Natural killer cell treated with Interleukin-12 subunit alpha and Interleukin-12 subunit beta and Interleukin-15 and Interleukin-18, amount 100 ng/mL, for 72 hours (primary cell): ENCODE measurements at regions not wholly inside any gene's neighbourhood (a gene's known extent, or its start where the extent isn't known, plus 50 kb on each side); places are given as distances from the start of the nearest gene placed in this dataset.
"Not testable (repeated sequence)": the region's sequence is repeated elsewhere in the genome, so short reads cannot be mapped to it uniquely, and the experiment has no call there.

ENCODE experiments used
- ATAC-seq, 2 donors: fragments of 150-1000 bp; cut with Tn5 transposase in 1 of 2; sonication (Bioruptor Pico), chemical (Tn5 transposase) in 1 of 2; 2 replicates each; pipeline ENCODE4 v1.10.0; 2021
- DNase-seq: peaks from one replicate; pipeline ENCODE4 v3.0.0; 2022; ENCODE audit warnings: low spot score
- H3K27ac Mint-ChIP-seq, 2 donors: 1 replicate in 1 of 2; 2 replicates in 1 of 2; pipeline ENCODE4 v1.8.0; 2022; ENCODE audit warnings: mixed read lengths in 2 of 2, mild to moderate bottlenecking in 1 of 2, moderate library complexity in 1 of 2
- H3K27me3 Mint-ChIP-seq, 2 donors: 1 replicate in 1 of 2; 2 replicates in 1 of 2; pipeline ENCODE4 v1.8.0; 2022; ENCODE audit warnings: mixed read lengths in 2 of 2
- H3K36me3 Mint-ChIP-seq: one replicate; pipeline ENCODE4 v1.8.0; 2022; ENCODE audit warnings: mixed read lengths
- H3K4me1 Mint-ChIP-seq, 2 donors: 1 replicate in 1 of 2; 2 replicates in 1 of 2; pipeline ENCODE4 v1.8.0; 2022; ENCODE audit warnings: low read depth in 2 of 2, mixed read lengths in 2 of 2, mild to moderate bottlenecking in 1 of 2
- H3K4me3 Mint-ChIP-seq: one replicate; pipeline ENCODE4 v1.8.0; 2022; ENCODE audit warnings: mixed read lengths
- H3K9me3 Mint-ChIP-seq: 2 replicates; pipeline ENCODE4 v1.8.0; 2022; ENCODE audit warnings: mixed read lengths

DNA sequence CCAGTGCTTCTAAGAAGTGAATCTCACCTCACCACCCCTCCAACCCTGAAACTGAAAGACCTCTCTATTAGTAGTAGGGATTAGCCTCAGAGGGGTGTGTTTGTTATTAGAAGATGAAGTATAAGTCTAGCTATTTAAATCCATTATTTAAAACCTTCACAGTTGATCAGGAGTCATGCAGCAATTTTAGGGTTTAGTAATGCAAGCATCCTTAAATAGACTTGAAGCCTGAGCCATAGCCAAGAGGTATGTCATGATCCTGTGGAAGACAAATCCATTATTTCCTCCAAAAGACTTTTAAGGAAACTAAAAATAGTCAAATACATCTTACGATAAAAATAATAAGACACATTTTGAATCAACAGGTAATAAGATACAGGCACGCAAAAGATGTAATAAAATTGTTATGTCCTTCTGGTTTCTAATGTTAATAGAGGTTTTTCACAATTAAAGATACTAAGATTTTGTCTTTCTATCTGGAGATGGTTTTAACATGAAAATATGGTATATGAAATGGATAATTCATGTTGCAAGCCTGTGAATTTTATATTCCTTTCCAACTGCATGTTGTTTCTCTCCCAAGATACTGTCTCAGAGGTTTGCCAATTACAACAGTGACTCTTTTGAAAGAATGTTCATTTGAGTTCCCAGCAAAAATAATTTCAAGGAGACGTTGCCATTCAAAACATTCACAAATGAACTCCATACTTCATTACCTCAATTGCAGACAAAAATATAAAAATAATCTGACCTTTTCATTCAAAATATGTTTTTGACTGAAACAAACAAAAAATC is 68.0 kb downstream of the LUZP4 start:
- no peak for ATAC-seq
- Mint-ChIP-seq H3K27ac (no peak overlapping the region), H3K36me3 (no peaks in the 10 kb centered on the region), H3K9me3 (no peaks in the 10 kb centered on the region), H3K4me3 (no peak overlapping the region), H3K27me3 (peaks cover 0 to 33% of the 10 kb centered on the region in 2 donors), H3K4me1 (peaks cover 0 to 16% of the 10 kb centered on the region in 2 donors)
- no peak for DNase-seq

DNA sequence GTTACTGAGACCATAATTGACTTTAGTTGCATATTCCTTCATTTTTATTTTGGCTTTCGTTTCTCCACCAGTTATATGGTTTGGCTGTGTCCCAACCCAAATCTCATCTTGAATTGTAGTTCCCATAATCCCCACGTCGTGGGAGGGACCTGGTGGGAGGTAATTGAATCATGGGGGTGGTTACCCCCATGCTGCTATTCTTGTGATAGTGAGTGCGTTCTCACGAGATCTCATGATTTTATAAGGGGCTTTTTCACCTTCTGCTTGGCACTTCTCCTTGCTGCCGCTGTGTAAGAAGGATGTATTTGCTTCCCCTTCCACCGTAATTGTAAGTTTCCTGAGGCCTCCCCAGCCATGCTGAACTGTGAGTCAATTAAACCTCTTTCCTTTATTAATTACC is 70.0 kb downstream of the LUZP4 start:
- H3K27ac Mint-ChIP-seq, ATAC-seq, H3K36me3 Mint-ChIP-seq, DNase-seq, H3K9me3 Mint-ChIP-seq, H3K4me3 Mint-ChIP-seq: not testable (repeated sequence)
- H3K27me3 Mint-ChIP-seq = peaks cover under 1 to 36% of the 10 kb centered on the region in 2 donors
- peaks cover 9 to 21% of the 10 kb centered on the region in 2 donors for H3K4me1 Mint-ChIP-seq

DNA sequence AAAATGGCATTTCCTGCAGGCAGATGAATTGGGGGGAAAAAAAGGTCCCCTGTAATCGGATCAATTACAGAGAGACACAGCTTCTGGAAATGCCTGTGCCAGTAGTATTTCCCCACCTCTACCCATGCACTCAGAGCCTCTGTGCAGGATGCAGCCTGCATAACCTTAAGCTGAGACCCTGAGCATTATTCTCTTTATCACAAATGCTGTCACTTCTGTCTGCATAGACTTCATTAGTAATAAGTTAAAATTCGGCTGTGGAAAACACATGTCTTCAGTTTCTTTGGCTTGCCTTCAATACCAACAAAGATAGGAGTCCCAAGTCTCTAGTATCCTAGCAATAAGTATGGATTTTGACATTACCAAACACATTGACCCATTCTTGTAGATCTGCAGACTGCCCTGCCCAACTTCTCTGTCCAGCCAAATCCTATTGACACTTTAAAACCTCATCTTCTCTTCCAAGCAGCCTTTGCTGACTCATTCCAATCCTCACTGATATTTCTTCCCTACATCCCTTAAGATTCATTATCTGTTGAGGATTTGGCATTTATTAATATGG is 70.8 kb downstream of the LUZP4 start:
- Mint-ChIP-seq H3K9me3 (no peaks in the 10 kb centered on the region), H3K4me1 (peaks cover 14 to 25% of the 10 kb centered on the region in 2 donors), H3K27me3 (peaks cover 7 to 32% of the 10 kb centered on the region in 2 donors), H3K36me3 (peaks cover 5% of the 10 kb centered on the region), H3K27ac (no peak overlapping the region), H3K4me3 (no peak overlapping the region)
- ATAC-seq (no peak), DNase-seq (no peak)

DNA sequence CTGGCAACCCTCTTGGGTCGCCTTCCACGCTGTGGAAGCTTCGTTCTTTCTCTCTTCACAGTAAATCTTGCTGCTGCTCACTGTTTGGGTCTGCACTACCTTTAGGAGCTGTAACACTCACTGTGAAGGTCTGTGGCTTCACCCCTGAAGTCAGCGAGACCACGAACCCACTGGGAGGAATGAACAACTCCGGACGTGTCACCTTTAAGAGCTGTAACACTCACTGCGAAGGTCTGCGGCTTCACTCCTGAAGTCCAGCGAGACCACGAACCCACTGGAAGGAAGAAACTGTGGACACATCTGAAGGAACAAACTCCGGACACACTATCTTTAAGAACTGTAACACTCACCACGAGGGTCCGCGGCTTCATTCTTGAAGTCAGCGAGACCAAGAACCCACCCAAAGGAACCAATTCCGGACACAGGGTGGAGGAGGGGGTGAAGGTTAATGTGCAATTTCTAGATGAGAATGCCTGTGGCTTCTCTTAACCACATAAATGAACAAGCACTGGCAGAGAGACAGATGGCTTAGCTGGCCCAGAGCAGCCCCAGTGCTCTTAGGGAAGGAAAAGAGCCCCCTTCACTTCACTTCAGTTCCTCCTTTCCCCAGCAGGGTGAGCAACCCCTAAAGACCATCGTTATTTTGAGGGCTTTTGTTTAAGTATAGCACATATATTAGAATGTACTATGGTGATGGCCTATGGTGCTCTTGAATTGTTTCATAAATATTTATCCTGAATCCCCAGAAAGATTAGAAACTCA is 73.0 kb downstream of the LUZP4 start:
- peaks cover 5% of the 10 kb centered on the region for H3K36me3 Mint-ChIP-seq
- DNase-seq = peak; percentile 69
- no peaks in the 10 kb centered on the region for H3K9me3 Mint-ChIP-seq
- H3K27me3 Mint-ChIP-seq = peaks cover 7 to 35% of the 10 kb centered on the region in 2 donors
- H3K27ac Mint-ChIP-seq = peak overlapping the region; percentile 60 to 68
- ATAC-seq = peak; percentile 87 to 94
- H3K4me1 Mint-ChIP-seq = peaks cover 14 to 37% of the 10 kb centered on the region in 2 donors
- peak overlapping the region; percentile 47 for H3K4me3 Mint-ChIP-seq

DNA sequence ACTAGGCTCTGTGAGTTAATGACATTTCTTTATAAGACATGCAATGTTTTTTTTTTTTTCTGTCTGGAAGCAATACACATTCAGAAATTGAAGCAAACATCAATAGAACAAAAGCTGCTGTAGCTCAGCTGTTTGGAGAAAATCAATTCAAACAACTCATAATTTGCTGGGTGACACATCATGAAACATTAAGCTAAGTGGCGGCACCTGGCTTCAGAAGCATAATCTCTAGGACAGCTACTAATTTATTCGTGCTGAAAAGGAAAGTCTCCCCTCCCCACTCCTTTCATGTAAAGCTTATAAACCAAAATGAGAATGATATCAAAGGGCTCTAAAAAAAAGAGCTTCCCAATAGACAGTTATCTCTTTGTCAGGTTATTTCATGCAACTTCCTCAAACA is 73.9 kb downstream of the LUZP4 start:
- Mint-ChIP-seq H3K9me3 (no peaks in the 10 kb centered on the region), H3K36me3 (peaks cover 5% of the 10 kb centered on the region), H3K27me3 (peaks cover 7 to 38% of the 10 kb centered on the region in 2 donors), H3K27ac (no peak overlapping the region), H3K4me1 (peaks cover 14 to 34% of the 10 kb centered on the region in 2 donors), H3K4me3 (peak overlapping the region; percentile 36)
- DNase-seq (no peak), ATAC-seq (no peak)

DNA sequence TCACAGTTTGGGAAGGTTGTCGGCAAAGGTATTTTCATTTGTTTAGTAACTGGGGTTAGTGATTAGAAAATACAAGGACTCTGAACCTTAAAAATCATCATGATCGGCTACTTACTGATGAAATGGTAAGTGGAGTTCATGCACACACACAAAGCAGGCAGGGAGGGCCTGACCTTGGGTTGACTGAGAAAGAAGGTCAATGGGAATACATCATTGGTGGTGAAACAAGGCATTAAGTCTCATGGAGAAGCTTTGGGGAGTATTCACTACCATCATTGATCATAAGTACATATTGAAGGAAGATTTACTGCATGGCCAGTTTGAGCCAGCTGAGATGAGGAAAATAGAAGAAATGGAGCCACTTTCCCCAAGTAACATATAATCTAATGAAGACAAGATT is 74.4 kb downstream of the LUZP4 start:
- H3K36me3 Mint-ChIP-seq = peaks cover 5% of the 10 kb centered on the region
- no peak for DNase-seq
- no peak for ATAC-seq
- H3K4me1 Mint-ChIP-seq = peaks cover 14 to 30% of the 10 kb centered on the region in 2 donors
- peak overlapping the region; percentile 36 for H3K4me3 Mint-ChIP-seq
- H3K9me3 Mint-ChIP-seq = no peaks in the 10 kb centered on the region
- H3K27me3 Mint-ChIP-seq = peaks cover 7 to 34% of the 10 kb centered on the region in 2 donors
- H3K27ac Mint-ChIP-seq = no peak overlapping the region

DNA sequence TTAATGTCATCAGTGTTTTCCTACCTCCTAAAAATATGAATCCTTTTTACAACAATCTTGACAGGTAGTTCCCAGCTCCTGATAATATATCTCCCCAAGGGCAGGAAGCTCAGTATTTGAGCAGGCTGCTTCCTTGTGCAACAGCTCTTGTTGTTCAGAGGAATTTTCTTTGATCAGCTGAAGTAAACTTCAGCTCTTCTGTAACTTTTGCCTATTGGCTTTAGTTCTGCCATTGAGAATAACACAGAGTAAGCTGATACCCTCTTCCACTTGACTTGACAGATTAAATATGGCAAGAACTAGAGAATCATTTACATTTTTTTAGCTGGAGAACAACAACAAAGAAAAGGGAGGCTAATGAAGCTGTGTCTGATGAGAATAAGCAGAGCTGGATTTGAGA is 75.2 kb downstream of the LUZP4 start:
- ATAC-seq = no peak
- Mint-ChIP-seq H3K36me3 (peaks cover 5% of the 10 kb centered on the region), H3K4me3 (no peak overlapping the region), H3K4me1 (peaks cover 14 to 30% of the 10 kb centered on the region in 2 donors), H3K27me3 (peaks cover 7 to 31% of the 10 kb centered on the region in 2 donors), H3K27ac (peak overlapping the region in 1 of 2 donors; percentile 47), H3K9me3 (no peaks in the 10 kb centered on the region)
- no peak for DNase-seq

DNA sequence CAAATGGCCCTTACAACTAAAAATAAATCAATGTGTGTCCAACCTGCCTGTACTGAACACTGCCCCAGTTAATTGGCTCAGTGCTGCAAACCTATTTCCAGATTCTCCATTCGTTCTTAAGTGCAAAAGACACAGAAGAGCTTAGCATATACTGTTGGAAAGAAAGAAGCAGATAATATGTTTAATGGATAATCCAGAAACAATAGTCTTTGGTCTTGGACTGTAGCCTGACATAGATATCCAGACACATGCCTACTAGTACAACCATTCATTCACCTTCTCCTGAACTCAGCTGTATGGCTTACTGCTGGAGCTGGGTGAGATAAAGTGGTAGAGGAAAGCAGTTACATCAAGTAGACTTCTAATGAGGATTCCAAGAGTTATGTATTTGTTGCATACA is 77.0 kb downstream of the LUZP4 start:
- no peak for DNase-seq
- peaks cover 14 to 30% of the 10 kb centered on the region in 2 donors for H3K4me1 Mint-ChIP-seq
- H3K36me3 Mint-ChIP-seq = peaks cover 5% of the 10 kb centered on the region
- H3K4me3 Mint-ChIP-seq = no peak overlapping the region
- H3K9me3 Mint-ChIP-seq = no peaks in the 10 kb centered on the region
- ATAC-seq = no peak
- peaks cover 7 to 29% of the 10 kb centered on the region in 2 donors for H3K27me3 Mint-ChIP-seq
- peak overlapping the region in 1 of 2 donors; percentile 66 for H3K27ac Mint-ChIP-seq

DNA sequence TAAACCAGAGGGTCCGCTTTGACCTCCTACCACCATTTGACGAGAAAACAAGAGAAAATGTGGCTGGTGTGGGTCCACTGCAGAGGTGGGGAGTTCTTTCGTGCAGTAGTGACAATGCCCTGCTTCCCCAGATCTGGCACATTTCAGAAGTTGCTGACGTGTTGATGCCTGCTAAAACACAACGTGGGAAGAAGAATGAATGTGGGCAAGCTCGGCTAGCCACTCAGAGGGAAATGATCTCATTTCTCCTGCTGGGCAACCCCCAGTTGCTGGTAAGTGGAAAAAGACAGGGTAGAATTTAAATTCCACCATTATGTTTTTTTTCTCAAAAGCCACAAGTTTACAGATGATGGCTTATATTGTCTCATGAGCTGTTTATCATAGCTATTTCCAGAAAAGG is 77.9 kb downstream of the LUZP4 start:
- ATAC-seq (peak in 1 of 2 donors; percentile 69), DNase-seq (peak; percentile 60)
- H3K4me3 Mint-ChIP-seq = peak overlapping the region; percentile 20
- no peaks in the 10 kb centered on the region for H3K9me3 Mint-ChIP-seq
- peaks cover 14 to 21% of the 10 kb centered on the region in 2 donors for H3K4me1 Mint-ChIP-seq
- H3K27me3 Mint-ChIP-seq = peaks cover 7 to 30% of the 10 kb centered on the region in 2 donors
- H3K36me3 Mint-ChIP-seq = peaks cover 5% of the 10 kb centered on the region
- peak overlapping the region in 1 of 2 donors; percentile 66 for H3K27ac Mint-ChIP-seq

DNA sequence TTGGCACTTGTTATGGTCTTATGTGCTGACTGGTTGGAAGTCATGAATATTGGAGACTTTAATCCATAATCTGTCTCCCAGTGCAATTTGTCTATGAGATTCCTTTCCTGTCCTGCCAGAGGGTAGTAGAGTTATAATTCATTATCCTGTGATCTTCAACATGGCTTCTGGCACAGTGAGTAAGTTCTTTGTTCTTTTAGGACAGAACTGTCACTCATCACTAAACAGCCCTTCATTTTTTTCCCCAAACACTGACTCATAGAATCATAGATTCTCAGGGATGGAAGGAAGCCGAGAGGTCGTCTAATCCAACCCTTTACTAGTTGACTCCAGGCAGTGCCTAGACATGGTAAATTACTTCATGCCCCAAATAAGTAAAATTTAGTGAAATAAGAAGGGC is 78.4 kb downstream of the LUZP4 start:
- peak in 1 of 2 donors; percentile 15 for ATAC-seq
- peaks cover 7 to 32% of the 10 kb centered on the region in 2 donors for H3K27me3 Mint-ChIP-seq

DNA sequence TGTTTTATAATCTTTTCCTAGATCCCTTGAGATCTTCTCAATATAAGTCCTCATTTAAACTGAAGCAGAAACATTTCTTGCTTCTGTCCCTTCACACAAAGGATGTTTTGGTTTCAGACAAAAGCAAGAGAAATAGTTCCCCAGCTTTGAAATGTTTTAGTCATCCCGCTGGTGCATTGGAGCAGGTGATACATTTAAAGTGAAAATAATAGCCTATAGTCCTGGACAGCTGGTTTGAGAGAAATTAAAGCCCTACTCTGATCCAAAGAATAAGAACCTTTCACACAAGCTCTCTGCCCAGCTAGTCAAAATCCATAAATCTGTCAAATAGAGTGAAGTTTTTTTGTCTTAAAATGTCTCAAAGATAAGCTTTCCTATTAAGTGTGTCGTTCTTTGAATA is 79.4 kb downstream of the LUZP4 start:
- ATAC-seq (no peak), DNase-seq (no peak)
- Mint-ChIP-seq H3K27me3 (peaks cover 7 to 34% of the 10 kb centered on the region in 2 donors), H3K9me3 (no peaks in the 10 kb centered on the region), H3K36me3 (peaks cover 5% of the 10 kb centered on the region), H3K4me3 (no peak overlapping the region), H3K4me1 (peaks cover 10 to 16% of the 10 kb centered on the region in 2 donors), H3K27ac (peak overlapping the region in 1 of 2 donors; percentile 23)

More for the DNA sequence above, 78.4 kb downstream of the LUZP4 start:
- Mint-ChIP-seq H3K4me1 (peaks cover 14 to 16% of the 10 kb centered on the region in 2 donors), H3K9me3 (no peaks in the 10 kb centered on the region), H3K4me3 (no peak overlapping the region), H3K27ac (peak overlapping the region in 1 of 2 donors; percentile 45), H3K36me3 (peaks cover 5% of the 10 kb centered on the region)
- no peak for DNase-seq

DNA sequence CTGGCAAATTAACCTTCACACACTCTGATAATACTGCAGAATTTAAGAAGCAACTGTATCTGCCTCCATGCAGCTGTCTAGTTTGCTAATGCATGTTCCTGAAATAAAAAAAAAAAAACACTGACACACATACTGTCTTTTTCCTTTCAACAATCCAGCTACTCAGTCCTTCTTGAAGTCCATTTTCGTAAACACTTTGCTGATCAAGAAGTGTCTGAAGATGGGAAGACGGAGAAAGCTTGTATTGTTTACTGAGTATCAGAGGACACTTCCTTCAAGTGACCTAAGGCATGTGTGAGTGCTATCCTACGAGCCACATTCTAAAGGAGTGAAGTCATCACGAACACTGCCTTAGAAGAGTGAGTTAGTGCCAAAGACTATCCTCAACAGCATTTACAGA is 82.6 kb downstream of the LUZP4 start:
- Mint-ChIP-seq H3K27me3 (peaks cover 0 to 37% of the 10 kb centered on the region in 2 donors), H3K36me3 (peaks cover 4% of the 10 kb centered on the region), H3K9me3 (no peaks in the 10 kb centered on the region), H3K4me3 (no peak overlapping the region), H3K27ac (no peak overlapping the region), H3K4me1 (peaks cover 0 to 3% of the 10 kb centered on the region in 2 donors)
- ATAC-seq (no peak), DNase-seq (no peak)

DNA sequence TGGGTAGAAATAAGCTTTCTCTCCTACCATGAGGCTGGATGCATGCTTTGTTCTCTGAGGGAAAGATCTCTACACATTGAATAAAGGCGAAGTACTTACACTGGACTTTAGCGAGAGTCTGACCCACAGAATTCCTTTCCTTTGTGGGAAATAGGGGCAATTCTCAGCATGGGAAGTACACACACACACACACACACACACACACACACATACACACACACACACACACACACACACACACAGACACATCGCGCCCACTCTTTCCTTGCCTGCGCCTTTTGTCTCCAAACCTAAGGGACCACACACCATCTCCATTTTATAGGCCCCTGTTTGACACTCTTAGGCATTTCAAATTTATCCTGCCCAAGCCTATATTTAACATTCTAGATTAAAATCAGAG is 83.8 kb downstream of the LUZP4 start:
- Mint-ChIP-seq H3K36me3 (peaks cover 4% of the 10 kb centered on the region), H3K9me3 (no peaks in the 10 kb centered on the region), H3K4me3 (no peak overlapping the region), H3K4me1 (no peaks in the 10 kb centered on the region), H3K27me3 (peaks cover 0 to 29% of the 10 kb centered on the region in 2 donors), H3K27ac (no peak overlapping the region)
- ATAC-seq (no peak), DNase-seq (no peak)
